ENCODE measurements at regions not wholly inside any gene's neighbourhood (a gene's known extent, or its start where the extent isn't known, plus 50 kb on each side); places are given as distances from the start of the nearest gene placed in this dataset.

GRCh38 chr11:115676768-115677167 lies 172.6 kb upstream of the CADM1 start:
- TF ChIP-seq EZH2 (IDR thresholded peaks at IDR 0.05; ENCODE audit: insufficient read depth, poor library complexity, severe bottlenecking) (no peak), EZH2phosphoT487 (IDR thresholded peaks at IDR 0.05; ENCODE audit: insufficient read depth, low read depth) (no peak)

All from GM23248 (cell line).